HEK293 (cell line): ENCODE measurements at regions not wholly inside any gene's neighbourhood (a gene's known extent, or its start where the extent isn't known, plus 50 kb on each side); places are given as distances from the start of the nearest gene placed in this dataset.

Experiments used
- CTCF ChIA-PET: fragments of 350-600 bp; formaldehyde crosslinking; extraction: SDS; loops from one replicate; lab custom pipeline; 2021; ENCODE audit warnings: antibody characterized with exemption; lab: Yijun Ruan, JAX
- POLR2A ChIA-PET: fragments of 300-600 bp; formaldehyde crosslinking; extraction: SDS; loops from one replicate; lab custom pipeline; 2020; ENCODE audit warnings: antibody characterized with exemption, inconsistent platforms; lab: Yijun Ruan, JAX
- H3K27ac ChIP-seq: fragments of 200-500 bp; sonication (Bioruptor generic); 2 replicates; pipeline ENCODE4 v1.5.1; 2014; ENCODE audit warnings: low read depth, low read length, control low read depth, inconsistent platforms; ENCODE audit errors: extremely low read depth
- H3K36me3 ChIP-seq, 2 experiments: fragments of 200-500 bp in 1 of 2; sonication (Bioruptor generic) in 1 of 2; 1 replicate in 1 of 2; 2 replicates in 1 of 2; pipeline ENCODE4 v1.5.1; 2014 to 2017; ENCODE audit warnings: inconsistent platforms in 2 of 2, low read length in 2 of 2; ENCODE audit not compliant: control insufficient read depth in 2 of 2, insufficient read depth in 1 of 2
- H3K4me1 ChIP-seq: fragments of 200-500 bp; sonication (Bioruptor generic); 2 replicates; pipeline ENCODE4 v1.5.1; 2014; ENCODE audit warnings: mild to moderate bottlenecking, low read length, inconsistent platforms; ENCODE audit not compliant: control insufficient read depth, insufficient read depth
- H3K4me3 ChIP-seq: 2 replicates; pipeline ENCODE4 v1.5.1; 2011; ENCODE audit warnings: low read depth, mild to moderate bottlenecking, control low read depth, low read length, moderate library complexity
- H3K9me3 ChIP-seq: fragments of 200-500 bp; sonication (Bioruptor generic); 2 replicates; pipeline ENCODE4 v1.5.1; 2014; ENCODE audit warnings: low read depth, low read length, inconsistent platforms; ENCODE audit not compliant: control insufficient read depth, insufficient read depth
- FEZF1 ChIP-seq: fragments of 450-650 bp; formaldehyde crosslinking; IDR thresholded peaks from 2 replicates; pipeline ENCODE4 v1.5.1; 2016; ENCODE audit warnings: missing biosample characterization, missing genetic modification characterization
- SP3 ChIP-seq: fragments of 450-650 bp; formaldehyde crosslinking; IDR thresholded peaks from 2 replicates; pipeline ENCODE4 v1.5.1; 2016; ENCODE audit warnings: missing biosample characterization, missing genetic modification characterization
- TCF7L2 ChIP-seq: IDR thresholded peaks from 2 replicates; pipeline ENCODE4 v1.6.1; 2011; ENCODE audit warnings: low read depth, mild to moderate bottlenecking, inconsistent platforms, low read length, moderate library complexity, borderline replicate concordance
- YY2 ChIP-seq: fragments of 450-650 bp; formaldehyde crosslinking; IDR thresholded peaks from 2 replicates; pipeline ENCODE4 v1.5.1; 2016; ENCODE audit warnings: missing biosample characterization, missing genetic modification characterization
- ZBTB48 ChIP-seq: fragments of 450-650 bp; formaldehyde crosslinking; IDR thresholded peaks from 2 replicates; pipeline ENCODE4 v1.5.1; 2016; ENCODE audit warnings: missing biosample characterization, missing genetic modification characterization
- ZFP37 ChIP-seq: fragments of 450-650 bp; formaldehyde crosslinking; IDR thresholded peaks from 2 replicates; pipeline ENCODE4 v1.5.1; 2016; ENCODE audit warnings: missing biosample characterization, missing genetic modification characterization
- ZNF157 ChIP-seq: fragments of 450-650 bp; formaldehyde crosslinking; IDR thresholded peaks from 2 replicates; pipeline ENCODE4 v1.5.1; 2016; ENCODE audit warnings: missing biosample characterization, missing genetic modification characterization
- ZNF169 ChIP-seq: fragments of 450-650 bp; formaldehyde crosslinking; IDR thresholded peaks from 2 replicates; pipeline ENCODE4 v1.5.1; 2016; ENCODE audit warnings: missing biosample characterization, missing genetic modification characterization
- ZNF19 ChIP-seq: fragments of 450-650 bp; formaldehyde crosslinking; IDR thresholded peaks from 2 replicates; pipeline ENCODE4; 2016; ENCODE audit warnings: missing biosample characterization, missing genetic modification characterization, low read depth
- ZNF221 ChIP-seq: fragments of 450-650 bp; formaldehyde crosslinking; IDR thresholded peaks from 2 replicates; pipeline ENCODE4 v1.5.1; 2017; ENCODE audit warnings: missing biosample characterization, missing genetic modification characterization, borderline replicate concordance
- ZNF423 ChIP-seq: fragments of 450-650 bp; formaldehyde crosslinking; IDR thresholded peaks from 2 replicates; pipeline ENCODE4 v1.5.1; 2016; ENCODE audit warnings: missing biosample characterization, missing genetic modification characterization
- ZNF48 ChIP-seq: fragments of 450-650 bp; formaldehyde crosslinking; IDR thresholded peaks from 2 replicates; pipeline ENCODE4 v1.5.1; 2016; ENCODE audit warnings: missing biosample characterization, missing genetic modification characterization
- ZNF561 ChIP-seq: fragments of 450-650 bp; IDR thresholded peaks from 2 replicates; pipeline ENCODE4 v1.5.1; 2018; ENCODE audit warnings: missing biosample characterization, missing genetic modification characterization, borderline replicate concordance
- ZNF626 ChIP-seq: fragments of 450-650 bp; sonication (Bioruptor Pico); formaldehyde crosslinking; IDR thresholded peaks from 2 replicates; pipeline ENCODE4 v1.5.1; 2018; ENCODE audit warnings: missing biosample characterization, missing genetic modification characterization, inconsistent platforms
- ZNF670 ChIP-seq: fragments of 450-650 bp; formaldehyde crosslinking; IDR thresholded peaks from 2 replicates; pipeline ENCODE4 v1.5.1; 2016; ENCODE audit warnings: missing biosample characterization, missing genetic modification characterization, low read depth
- ZNF830 ChIP-seq: fragments of 450-650 bp; IDR thresholded peaks from 2 replicates; pipeline ENCODE4 v1.5.0; 2018; ENCODE audit warnings: missing biosample characterization, missing genetic modification characterization, low read depth, mild to moderate bottlenecking, moderate library complexity
- ZSCAN30 ChIP-seq: fragments of 450-650 bp; IDR thresholded peaks from 2 replicates; pipeline ENCODE4 v1.5.1; 2018; ENCODE audit warnings: missing biosample characterization, mild to moderate bottlenecking, missing genetic modification characterization, moderate library complexity
- TF ChIP-seq, protein P1 (sequence below): fragments of 450-650 bp; formaldehyde crosslinking; conservative IDR thresholded peaks from 2 replicates; pipeline ENCODE4 v1.5.1; 2016; ENCODE audit warnings: low read depth, missing biosample characterization, missing genetic modification characterization
- TF ChIP-seq, protein P2 (sequence below): fragments of 450-650 bp; formaldehyde crosslinking; IDR thresholded peaks from 2 replicates; pipeline ENCODE4 v1.5.1; 2016; ENCODE audit warnings: missing biosample characterization, missing genetic modification characterization
- TF ChIP-seq, protein P3 (sequence below): fragments of 450-650 bp; formaldehyde crosslinking; IDR thresholded peaks from 2 replicates; pipeline ENCODE4 v1.5.1; 2016; ENCODE audit warnings: missing biosample characterization, missing genetic modification characterization

DNA sequence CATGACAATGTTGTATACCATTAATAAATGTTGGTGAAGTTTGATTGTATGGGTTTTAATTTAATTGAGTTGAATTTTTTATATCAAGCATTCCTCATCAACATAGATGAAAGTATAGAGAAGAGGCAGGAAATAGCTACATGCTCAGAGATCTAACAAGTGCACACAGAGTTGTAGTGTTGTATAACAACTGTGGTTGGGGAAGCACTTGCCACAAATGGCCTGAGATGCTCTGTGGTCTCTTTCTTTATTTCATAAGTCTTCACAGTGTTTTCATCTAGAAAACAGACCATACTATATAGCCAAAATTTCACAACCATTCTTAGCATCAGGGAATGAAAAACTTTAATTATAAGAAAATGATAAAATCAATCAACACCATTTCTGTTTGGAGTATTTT is 682.6 kb upstream of the NECTIN3 start:
- no peak for TF ChIP-seq ZBTB48 (tag by site-specific recombination)
- no peak for TF ChIP-seq ZNF221 (tag by site-specific recombination)
- no peak for TF ChIP-seq TCF7L2
- TF ChIP-seq, protein P1, sequence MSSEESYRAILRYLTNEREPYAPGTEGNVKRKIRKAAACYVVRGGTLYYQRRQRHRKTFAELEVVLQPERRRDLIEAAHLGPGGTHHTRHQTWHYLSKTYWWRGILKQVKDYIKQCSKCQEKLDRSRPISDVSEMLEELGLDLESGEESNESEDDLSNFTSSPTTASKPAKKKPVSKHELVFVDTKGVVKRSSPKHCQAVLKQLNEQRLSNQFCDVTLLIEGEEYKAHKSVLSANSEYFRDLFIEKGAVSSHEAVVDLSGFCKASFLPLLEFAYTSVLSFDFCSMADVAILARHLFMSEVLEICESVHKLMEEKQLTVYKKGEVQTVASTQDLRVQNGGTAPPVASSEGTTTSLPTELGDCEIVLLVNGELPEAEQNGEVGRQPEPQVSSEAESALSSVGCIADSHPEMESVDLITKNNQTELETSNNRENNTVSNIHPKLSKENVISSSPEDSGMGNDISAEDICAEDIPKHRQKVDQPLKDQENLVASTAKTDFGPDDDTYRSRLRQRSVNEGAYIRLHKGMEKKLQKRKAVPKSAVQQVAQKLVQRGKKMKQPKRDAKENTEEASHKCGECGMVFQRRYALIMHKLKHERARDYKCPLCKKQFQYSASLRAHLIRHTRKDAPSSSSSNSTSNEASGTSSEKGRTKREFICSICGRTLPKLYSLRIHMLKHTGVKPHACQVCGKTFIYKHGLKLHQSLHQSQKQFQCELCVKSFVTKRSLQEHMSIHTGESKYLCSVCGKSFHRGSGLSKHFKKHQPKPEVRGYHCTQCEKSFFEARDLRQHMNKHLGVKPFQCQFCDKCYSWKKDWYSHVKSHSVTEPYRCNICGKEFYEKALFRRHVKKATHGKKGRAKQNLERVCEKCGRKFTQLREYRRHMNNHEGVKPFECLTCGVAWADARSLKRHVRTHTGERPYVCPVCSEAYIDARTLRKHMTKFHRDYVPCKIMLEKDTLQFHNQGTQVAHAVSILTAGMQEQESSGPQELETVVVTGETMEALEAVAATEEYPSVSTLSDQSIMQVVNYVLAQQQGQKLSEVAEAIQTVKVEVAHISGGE (tag by site-specific recombination) = no peak
- TF ChIP-seq ZNF830 = no peak
- no peak for TF ChIP-seq ZSCAN30 (tag by site-specific recombination)
- no peak for TF ChIP-seq ZNF626 (tag by site-specific recombination)
- TF ChIP-seq, protein P2, sequence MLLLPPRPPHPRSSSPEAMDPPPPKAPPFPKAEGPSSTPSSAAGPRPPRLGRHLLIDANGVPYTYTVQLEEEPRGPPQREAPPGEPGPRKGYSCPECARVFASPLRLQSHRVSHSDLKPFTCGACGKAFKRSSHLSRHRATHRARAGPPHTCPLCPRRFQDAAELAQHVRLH (tag by site-specific recombination) = no peak
- TF ChIP-seq ZNF169 (tag by site-specific recombination) = no peak
- TF ChIP-seq ZNF19 (tag by site-specific recombination) = no peak
- TF ChIP-seq, protein P3, sequence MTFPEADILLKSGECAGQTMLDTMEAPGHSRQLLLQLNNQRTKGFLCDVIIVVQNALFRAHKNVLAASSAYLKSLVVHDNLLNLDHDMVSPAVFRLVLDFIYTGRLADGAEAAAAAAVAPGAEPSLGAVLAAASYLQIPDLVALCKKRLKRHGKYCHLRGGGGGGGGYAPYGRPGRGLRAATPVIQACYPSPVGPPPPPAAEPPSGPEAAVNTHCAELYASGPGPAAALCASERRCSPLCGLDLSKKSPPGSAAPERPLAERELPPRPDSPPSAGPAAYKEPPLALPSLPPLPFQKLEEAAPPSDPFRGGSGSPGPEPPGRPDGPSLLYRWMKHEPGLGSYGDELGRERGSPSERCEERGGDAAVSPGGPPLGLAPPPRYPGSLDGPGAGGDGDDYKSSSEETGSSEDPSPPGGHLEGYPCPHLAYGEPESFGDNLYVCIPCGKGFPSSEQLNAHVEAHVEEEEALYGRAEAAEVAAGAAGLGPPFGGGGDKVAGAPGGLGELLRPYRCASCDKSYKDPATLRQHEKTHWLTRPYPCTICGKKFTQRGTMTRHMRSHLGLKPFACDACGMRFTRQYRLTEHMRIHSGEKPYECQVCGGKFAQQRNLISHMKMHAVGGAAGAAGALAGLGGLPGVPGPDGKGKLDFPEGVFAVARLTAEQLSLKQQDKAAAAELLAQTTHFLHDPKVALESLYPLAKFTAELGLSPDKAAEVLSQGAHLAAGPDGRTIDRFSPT (tag by site-specific recombination) = no peak
- TF ChIP-seq SP3 (tag by site-specific recombination) = no peak
- Histone ChIP-seq H3K4me3 (no peak overlapping the region), H3K9me3 (no peaks in the 10 kb centered on the region), H3K36me3 (no peaks in the 10 kb centered on the region), H3K27ac (no peak overlapping the region), H3K4me1 (no peaks in the 10 kb centered on the region)
- ChIA-PET POLR2A (no interaction called here), CTCF (no interaction called here)

DNA sequence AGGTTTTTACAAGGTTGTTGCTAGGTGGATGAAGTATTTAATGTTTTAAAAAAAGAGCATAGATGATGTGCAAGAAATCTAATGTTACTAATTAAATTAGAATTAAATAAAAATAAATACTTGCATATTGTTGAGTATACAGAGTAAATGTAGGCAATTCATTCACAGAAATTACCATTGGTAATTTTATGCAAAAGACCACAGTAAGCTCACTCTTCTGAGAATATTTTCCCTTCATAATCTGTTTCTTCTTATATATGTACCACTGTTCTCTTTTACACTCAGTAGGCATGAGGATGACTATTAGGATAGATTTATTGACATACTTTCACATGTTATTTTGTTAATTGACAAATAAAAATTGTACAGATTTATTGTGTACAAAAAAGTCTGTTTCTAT is 681.2 kb upstream of the NECTIN3 start:
- Histone ChIP-seq H3K4me3 (no peak overlapping the region), H3K4me1 (no peaks in the 10 kb centered on the region), H3K9me3 (no peaks in the 10 kb centered on the region), H3K36me3 (no peaks in the 10 kb centered on the region), H3K27ac (no peak overlapping the region)
- TF ChIP-seq ZNF670 (tag by site-specific recombination) = no peak
- TF ChIP-seq ZNF48 (tag by site-specific recombination) = no peak
- no peak for TF ChIP-seq ZNF157
- no peak for TF ChIP-seq ZNF561 (tag by site-specific recombination)
- ChIA-PET CTCF (no interaction called here), POLR2A (no interaction called here)

DNA sequence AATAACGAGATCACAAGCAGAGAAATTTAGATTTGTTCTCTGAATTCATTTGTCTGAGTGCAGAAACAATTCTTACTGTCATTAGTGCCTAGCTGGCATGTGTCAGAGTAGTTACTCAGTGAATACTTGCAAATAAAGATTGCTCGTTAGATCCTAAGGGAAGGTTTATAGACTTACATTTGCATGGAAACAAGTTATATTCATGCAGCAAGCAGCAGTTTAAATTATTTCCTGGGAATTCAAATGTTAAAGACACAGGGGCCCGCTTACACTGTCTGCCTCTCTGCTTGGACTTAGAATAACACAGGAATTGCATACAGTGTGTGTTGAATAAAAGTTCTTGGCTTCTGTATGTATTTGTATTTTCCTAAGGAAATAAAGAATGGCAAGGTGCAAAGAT is 680.6 kb upstream of the NECTIN3 start:
- CTCF ChIA-PET = no interaction called here
- Histone ChIP-seq H3K4me1 (no peaks in the 10 kb centered on the region), H3K27ac (no peak overlapping the region), H3K36me3 (no peaks in the 10 kb centered on the region), H3K9me3 (no peaks in the 10 kb centered on the region), H3K4me3 (no peak overlapping the region)
- TF ChIP-seq YY2 = no peak
- TF ChIP-seq FEZF1 (tag by site-specific recombination) = no peak
- no peak for TF ChIP-seq ZNF423 (tag by site-specific recombination)
- no peak for TF ChIP-seq ZFP37 (tag by site-specific recombination)
- POLR2A ChIA-PET = no interaction called here
